ENCODE measurements at regions not wholly inside any gene's neighbourhood (a gene's known extent, or its start where the extent isn't known, plus 50 kb on each side); places are given as distances from the start of the nearest gene placed in this dataset.

- TF ChIP-seq FOSL1 (IDR thresholded peaks at IDR 0.05; ENCODE audit: insufficient read depth, low read depth, low read length) (no peak), KDM4A (IDR thresholded peaks at IDR 0.05; ENCODE audit: low read depth, low read length, severe bottlenecking) (no peak), SIRT6 (IDR thresholded peaks at IDR 0.05; ENCODE audit: low read length) (no peak)
Observed at GRCh38 chr6:81838031-81838430, 85.5 kb upstream of the TENT5A start (continued).

All from H1 (cell line).